Embryonic facial prominence (tissue), 1 donor: ENCODE measurements at regions not wholly inside any gene's neighbourhood (a gene's known extent, or its start where the extent isn't known, plus 50 kb on each side); places are given as distances from the start of the nearest gene placed in this dataset.
"Not testable (repeated sequence)": the region's sequence is repeated elsewhere in the genome, so short reads cannot be mapped to it uniquely, and the experiment has no call there.

ENCODE experiments used
- DNase-seq: peaks from one replicate; pipeline ENCODE4 v3.0.0-alpha.2; 2016; ENCODE audit errors: extremely low spot score

GRCh38 chr7:85328456-85328998, 141.7 kb upstream of the SEMA3D start:
- no peak for DNase-seq

GRCh38 chr7:85324145-85324799, 137.4 kb upstream of the SEMA3D start:
- no peak for DNase-seq

GRCh38 chr7:85322252-85322651, 135.4 kb upstream of the SEMA3D start:
- DNase-seq, result no peak

- no peak for DNase-seq
Measured at GRCh38 chr7:85320699-85321476, 134.0 kb upstream of the SEMA3D start.

- no peak for DNase-seq
Measured at GRCh38 chr7:85316489-85316888, 129.6 kb upstream of the SEMA3D start.

- DNase-seq, result no peak
Measured at GRCh38 chr7:85310301-85310700, 123.4 kb upstream of the SEMA3D start.

- DNase-seq, result no peak
Measured at GRCh38 chr7:85306115-85306514, 119.3 kb upstream of the SEMA3D start.

- no peak for DNase-seq
Measured at GRCh38 chr7:85294176-85294575, 107.3 kb upstream of the SEMA3D start.

- no peak for DNase-seq
Measured at GRCh38 chr7:85292908-85293576, 106.2 kb upstream of the SEMA3D start.

GRCh38 chr7:85290269-85290668, 103.4 kb upstream of the SEMA3D start:
- DNase-seq, result no peak

GRCh38 chr7:85289279-85289678, 102.4 kb upstream of the SEMA3D start:
- no peak for DNase-seq

- DNase-seq, result no peak
Measured at GRCh38 chr7:85287106-85287825, 100.4 kb upstream of the SEMA3D start.

GRCh38 chr7:85286446-85286845, 99.6 kb upstream of the SEMA3D start:
- DNase-seq, result no peak

- no peak for DNase-seq
Measured at GRCh38 chr7:85285527-85285926, 98.7 kb upstream of the SEMA3D start.

GRCh38 chr7:85275204-85275603, 88.3 kb upstream of the SEMA3D start:
- no peak for DNase-seq

GRCh38 chr7:85274454-85274853, 87.6 kb upstream of the SEMA3D start:
- no peak for DNase-seq

- DNase-seq, result no peak
Measured at GRCh38 chr7:85262891-85263290, 76.0 kb upstream of the SEMA3D start.

- DNase-seq, result no peak
Measured at GRCh38 chr7:85261336-85261735, 74.5 kb upstream of the SEMA3D start.

GRCh38 chr7:85249787-85250186, 62.9 kb upstream of the SEMA3D start:
- DNase-seq, result not testable (repeated sequence)

GRCh38 chr7:85239109-85239508, 52.3 kb upstream of the SEMA3D start:
- no peak for DNase-seq

- no peak for DNase-seq
Measured at GRCh38 chr7:85237721-85238120, 50.9 kb upstream of the SEMA3D start.
